Inferior parietal cortex (tissue), 1 donor: ENCODE measurements at regions not wholly inside any gene's neighbourhood (a gene's known extent, or its start where the extent isn't known, plus 50 kb on each side); places are given as distances from the start of the nearest gene placed in this dataset.
A peak's percentile ranks its signal among the peaks of the same experiment; 100 is the strongest.

Experiments
- DNase-seq: peaks from one replicate; pipeline ENCODE4 v3.0.0-alpha.2; 2016; ENCODE audit errors: extremely low spot score

DNA sequence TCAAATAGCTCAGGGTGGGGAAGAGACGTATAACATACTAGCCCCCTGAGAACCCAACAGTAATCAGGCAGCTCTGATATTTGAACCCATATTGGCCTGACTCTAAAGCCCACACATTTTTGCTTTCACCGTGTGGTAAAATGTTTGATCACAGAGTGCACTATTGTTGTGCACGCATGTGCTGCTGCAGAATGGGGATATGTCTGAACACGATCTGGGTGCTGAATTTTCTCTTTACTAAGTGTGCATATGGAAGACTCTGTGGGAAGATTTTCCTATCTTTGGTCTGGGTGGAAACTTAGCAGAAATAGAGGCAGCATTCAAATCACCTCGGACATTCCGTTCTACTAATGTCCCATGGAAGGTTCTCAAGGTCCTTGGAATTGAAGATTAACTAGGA is 800.1 kb downstream of the TFAP2A start:
- DNase-seq, result no peak

DNA sequence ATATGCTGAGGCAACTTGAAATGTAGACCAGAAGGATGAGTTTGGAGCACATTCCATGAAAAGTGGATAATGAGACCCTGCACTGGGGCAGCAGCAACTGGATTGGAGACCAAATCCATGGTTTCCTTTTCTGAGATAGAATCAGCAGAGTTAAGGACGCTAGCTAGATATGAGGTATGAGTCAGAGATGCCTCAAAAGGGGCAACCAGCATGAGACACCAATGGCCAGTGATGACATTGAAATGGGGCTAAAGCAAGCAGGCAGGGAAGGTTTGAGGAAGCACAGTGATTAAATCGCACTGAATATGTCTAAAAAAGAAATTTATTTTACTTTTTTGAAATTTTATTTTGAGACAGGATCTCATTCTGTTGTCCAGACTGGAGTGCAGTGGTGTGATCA is 802.4 kb downstream of the TFAP2A start:
- DNase-seq, result no peak

GRCh38 chr6:9610620-9611415 is 804.1 kb downstream of the TFAP2A start:
- DNase-seq, result no peak

DNA sequence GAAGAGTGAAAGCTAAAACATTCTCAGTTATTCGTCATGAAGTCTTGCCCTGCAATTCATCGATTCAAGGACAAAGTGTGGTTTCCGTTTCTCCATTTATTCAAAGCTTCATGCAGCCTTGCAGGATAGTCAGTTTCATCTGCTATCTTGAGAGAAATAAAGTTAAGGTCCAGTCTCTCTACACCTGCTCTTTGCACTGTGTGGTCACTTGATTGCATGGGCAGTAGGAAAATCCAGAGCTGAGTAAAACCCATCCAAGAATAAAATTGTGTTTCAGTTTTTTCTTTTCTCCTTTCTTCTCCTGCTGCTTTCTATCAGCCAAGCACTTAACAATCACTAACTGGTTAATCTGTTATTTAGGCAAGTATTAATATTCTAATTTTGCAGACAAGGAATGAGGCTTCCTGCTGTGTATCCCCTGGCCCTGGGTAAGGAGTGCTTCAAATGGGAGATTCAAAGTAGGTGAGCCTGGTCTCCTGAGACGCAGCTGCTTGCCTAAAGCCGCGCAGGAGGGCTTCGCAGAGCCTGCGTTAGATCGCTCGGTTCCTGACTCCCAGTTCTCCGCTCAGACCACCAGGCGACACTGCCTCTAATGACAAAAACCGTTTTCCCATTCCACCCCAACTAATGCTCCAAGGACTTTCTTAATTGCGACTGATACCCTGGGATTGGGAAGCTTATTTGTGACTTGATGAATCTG is 808.3 kb downstream of the TFAP2A start:
- no peak for DNase-seq

- no peak for DNase-seq
Measured at GRCh38 chr6:9594746-9595145, 820.1 kb downstream of the TFAP2A start.

- no peak for DNase-seq
Measured at GRCh38 chr6:9593554-9593953, 821.3 kb downstream of the TFAP2A start.

DNA sequence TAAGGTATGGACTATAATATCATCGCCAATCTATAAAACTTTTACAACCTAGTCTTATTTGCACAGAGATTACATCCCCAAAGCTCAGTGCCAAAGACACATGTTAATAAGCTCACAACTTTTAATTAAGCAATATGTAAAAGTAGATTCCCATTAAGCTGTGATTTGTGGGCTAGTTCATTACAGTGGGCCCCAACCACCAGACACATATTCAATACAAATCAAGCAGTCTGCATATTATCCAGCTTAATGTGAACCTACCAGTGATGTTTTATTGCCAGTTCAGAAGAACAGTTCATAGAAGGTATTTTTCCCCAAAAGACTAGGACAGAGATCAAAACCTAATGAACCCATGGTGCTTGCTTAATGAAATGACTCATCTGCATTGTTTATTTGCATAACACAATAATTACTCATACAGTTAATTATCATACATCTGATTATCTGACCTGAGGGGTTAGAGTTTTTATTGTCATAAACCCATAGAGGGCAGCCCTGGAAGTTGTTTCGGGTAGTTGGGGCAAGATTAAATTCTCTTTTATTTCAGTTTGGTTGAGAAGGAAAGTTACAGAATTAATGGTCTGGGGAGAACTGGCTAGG is 831.0 kb downstream of the TFAP2A start:
- no peak for DNase-seq

DNA sequence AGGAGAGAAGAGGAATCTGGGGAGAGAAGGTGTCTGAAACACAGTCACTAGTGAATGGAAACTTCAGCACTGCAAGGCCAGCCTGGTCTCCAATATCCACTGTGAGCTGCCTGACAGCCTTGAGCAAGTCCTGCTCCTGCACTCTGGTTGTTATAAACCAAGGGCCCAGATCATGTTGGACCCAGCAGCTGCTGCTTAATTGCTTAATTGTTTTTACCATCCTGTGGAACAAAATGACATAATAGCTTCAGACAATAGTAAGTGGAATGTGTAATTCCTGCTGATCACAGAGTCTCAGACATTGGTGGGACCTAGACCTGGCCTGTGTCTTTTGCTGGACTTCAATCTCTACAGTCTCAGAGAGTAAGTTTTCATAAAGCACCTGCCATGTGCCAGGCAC is 833.7 kb downstream of the TFAP2A start:
- DNase-seq, result no peak

- no peak for DNase-seq
Measured at GRCh38 chr6:9576521-9576920, 838.4 kb downstream of the TFAP2A start.

- DNase-seq, result no peak
Measured at GRCh38 chr6:9566096-9566495, 848.8 kb downstream of the TFAP2A start.

DNA sequence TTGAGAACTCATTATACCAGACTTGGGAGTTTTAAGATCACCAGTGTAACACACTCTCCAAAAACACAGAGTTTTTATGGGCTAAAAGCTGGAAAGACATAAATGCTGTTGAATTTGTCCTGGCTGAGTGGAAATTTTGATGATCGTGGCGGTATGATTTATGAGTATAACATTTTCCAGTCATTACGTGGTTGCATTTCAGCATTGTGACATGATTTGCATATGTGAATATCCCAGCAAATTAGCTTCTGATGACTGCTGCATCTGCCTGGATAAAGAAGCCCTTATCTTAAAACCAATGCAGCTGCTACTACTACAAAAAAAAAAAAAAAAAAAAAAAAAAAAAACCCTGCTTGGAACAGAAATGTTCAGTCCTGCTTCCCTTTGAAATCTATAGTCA is 850.9 kb downstream of the TFAP2A start:
- DNase-seq, result no peak

- no peak for DNase-seq
Measured at GRCh38 chr6:9563568-9563967, 851.3 kb downstream of the TFAP2A start.

GRCh38 chr6:9554806-9555205 is 860.1 kb downstream of the TFAP2A start:
- DNase-seq, result no peak

DNA sequence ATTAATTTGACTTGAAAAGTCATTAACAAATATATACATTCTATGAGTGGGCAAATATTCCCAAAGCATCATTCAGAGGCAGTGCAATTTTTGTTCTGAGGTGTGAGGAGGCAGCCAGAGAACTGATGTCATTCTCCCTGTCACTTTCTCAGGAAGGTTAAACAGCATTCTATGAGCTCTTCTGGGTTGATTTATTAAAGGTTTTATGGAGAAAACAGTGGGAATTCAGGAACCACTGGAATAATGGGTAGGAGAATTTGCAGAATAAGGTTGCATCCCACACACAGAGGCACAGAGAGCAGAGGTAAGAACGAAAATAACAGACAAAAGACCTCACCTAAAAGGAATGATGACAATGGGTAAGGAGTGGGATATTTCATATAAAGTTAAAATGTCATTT is 860.6 kb downstream of the TFAP2A start:
- DNase-seq, result no peak

DNA sequence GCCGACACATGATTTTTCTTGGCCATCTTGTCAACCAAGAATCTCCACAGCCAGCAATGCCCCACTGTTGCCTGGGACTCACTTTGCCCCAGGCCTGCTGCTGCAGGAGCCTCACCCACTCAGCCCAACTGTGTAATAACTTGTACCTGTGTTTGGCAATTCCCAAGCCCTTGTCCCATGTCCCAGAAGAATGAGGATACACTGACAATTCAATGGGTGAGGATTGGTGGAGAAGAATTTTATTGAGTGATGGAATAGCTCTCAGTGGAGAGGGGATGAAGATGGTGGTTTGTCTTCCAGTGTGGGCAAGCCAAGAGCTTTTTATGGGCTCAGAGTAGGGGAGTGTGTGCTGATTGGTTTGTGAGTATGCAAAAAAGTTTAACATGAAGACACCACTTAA is 861.9 kb downstream of the TFAP2A start:
- no peak for DNase-seq

DNA sequence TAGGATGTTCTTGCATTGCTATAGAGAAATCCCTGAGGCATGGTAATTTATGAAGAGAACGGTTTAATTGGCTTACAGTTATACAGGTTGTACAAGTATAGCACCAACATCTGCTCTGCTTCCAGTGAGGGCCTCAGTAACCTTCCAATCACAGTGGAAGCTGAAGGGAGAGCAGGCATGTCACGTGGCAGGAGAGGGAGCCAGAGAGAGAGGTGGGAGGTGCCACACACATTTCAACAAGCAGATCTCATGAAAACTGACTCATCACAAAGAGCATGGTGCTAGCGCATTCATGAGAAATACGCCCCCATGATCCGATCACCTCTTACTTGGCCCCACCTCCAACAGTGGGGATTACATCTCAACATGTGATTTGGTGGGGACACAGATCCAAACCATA is 871.2 kb downstream of the TFAP2A start:
- DNase-seq, result no peak

DNA sequence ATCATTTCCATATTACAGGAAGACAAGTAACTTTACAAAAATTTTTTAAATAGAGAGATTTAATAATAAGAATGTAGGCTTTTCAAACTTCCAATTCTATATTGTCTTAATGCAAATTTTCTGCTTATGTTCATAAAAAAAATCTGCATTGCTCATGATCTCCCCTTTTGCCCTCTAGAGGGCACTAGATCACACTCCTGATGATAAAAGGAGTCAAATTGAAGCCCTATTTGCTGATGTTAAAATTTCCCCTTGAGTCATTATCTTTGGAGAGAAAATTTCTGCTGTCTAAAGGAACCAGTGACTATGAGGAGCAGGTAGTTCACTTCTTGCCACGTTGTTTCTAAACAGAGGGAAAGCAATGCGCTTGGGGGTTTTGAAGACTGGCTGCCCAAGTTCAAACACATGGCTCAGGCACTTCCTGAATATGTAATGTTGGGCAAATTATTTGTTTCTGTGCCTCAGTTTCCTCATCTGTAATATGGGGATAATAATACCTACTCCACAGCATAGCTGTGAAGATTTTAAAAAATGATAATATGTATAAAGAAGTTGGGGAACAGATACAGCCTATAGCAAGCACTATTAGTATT is 874.2 kb downstream of the TFAP2A start:
- peak; percentile 64 for DNase-seq

DNA sequence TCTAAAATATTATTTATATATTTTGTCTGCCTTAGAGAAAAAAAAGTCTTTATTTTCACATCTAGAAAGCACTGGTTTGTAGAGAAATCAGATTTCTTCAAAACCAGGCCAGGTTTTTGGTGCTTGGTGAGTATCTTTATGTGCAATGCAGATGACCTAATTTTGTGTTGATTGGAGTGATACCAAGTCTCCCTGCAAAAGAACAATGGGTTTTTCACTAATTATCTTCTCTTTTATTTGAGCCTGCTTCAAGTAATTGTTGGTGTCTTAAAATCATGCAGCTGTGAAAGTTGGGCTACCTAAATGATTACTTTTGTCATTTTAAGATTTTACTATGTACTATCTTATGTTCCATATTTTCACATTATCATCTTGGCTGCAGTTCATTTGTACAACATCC is 874.7 kb downstream of the TFAP2A start:
- no peak for DNase-seq

- DNase-seq, result no peak
Measured at GRCh38 chr6:9539231-9539755, 875.6 kb downstream of the TFAP2A start.

GRCh38 chr6:9537381-9537780 is 877.5 kb downstream of the TFAP2A start:
- no peak for DNase-seq

GRCh38 chr6:9535106-9535505 is 879.8 kb downstream of the TFAP2A start:
- DNase-seq, result no peak
